ENCODE measurements at regions not wholly inside any gene's neighbourhood (a gene's known extent, or its start where the extent isn't known, plus 50 kb on each side); places are given as distances from the start of the nearest gene placed in this dataset.

DNA sequence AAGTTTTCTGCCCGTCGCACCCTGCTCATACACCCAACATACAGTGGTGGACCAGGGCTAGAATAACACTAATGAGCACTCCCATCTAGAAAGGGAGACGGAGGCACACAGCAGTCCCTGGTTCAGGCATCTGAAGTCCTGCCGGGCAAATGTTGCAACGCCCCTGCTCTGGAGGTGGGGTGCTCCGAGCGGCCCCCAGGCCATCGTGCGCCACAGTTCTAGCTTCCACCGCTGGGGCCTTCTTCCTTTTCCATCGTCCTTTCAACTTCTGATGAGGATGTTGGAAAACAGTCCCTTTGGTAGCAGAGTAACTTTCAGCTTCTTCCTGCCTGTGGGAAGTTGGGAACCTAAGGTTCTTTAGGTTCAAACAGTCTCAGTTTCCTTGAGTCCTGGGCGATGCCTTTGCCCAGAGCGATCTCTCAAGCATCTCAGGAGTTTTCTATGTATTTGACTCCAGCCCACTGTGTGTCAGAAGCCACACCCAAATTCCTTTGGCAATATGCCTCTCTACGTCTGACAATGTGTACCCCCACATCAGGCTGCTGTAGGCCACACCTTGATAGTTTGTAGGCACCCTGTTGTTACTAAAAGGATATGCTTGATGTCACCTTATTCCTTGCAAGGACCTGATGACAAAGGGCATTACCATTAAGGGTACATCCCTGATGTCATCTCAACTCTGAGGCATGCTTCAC lies 258.8 kb downstream of the GLI2 start:
- TF ChIP-seq LEF1 (IDR thresholded peaks at IDR 0.05; ENCODE audit: borderline replicate concordance) (no peak), FOXA1 (IDR thresholded peaks at IDR 0.05) (no peak), FOXM1 (IDR thresholded peaks at IDR 0.05; ENCODE audit: borderline replicate concordance) (no peak), ZNF384 (IDR thresholded peaks at IDR 0.05) (no peak), NFRKB (IDR thresholded peaks at IDR 0.05) (no peak)
